CD14-positive monocyte (primary cell): ENCODE measurements at regions not wholly inside any gene's neighbourhood (a gene's known extent, or its start where the extent isn't known, plus 50 kb on each side); places are given as distances from the start of the nearest gene placed in this dataset.

ENCODE experiments used
- DNase-seq, 3 donors: peaks; one replicate each; pipeline ENCODE4 v3.0.0-alpha.2; 2011 to 2022
- H2AFZ ChIP-seq: 2 replicates; pipeline ENCODE4 v1.6.0; 2012; ENCODE audit warnings: mild to moderate bottlenecking, low read depth, low read length, inconsistent platforms; ENCODE audit not compliant: insufficient read depth, poor library complexity, severe bottlenecking
- H3K27ac ChIP-seq, 2 donors: 1 replicate in 1 of 2; 2 replicates in 1 of 2; pipeline ENCODE4 v1.5.1; 2012 to 2013; ENCODE audit warnings: low read length in 2 of 2, control low read depth in 1 of 2, inconsistent platforms in 1 of 2, low read depth in 1 of 2, mild to moderate bottlenecking in 1 of 2
- H3K27me3 ChIP-seq, 2 donors: one replicate each; pipeline versions ENCODE4 v1.6.0 to v1.6.1; 2011 to 2013; ENCODE audit warnings: low read length in 2 of 2; ENCODE audit not compliant: control insufficient read depth in 2 of 2, insufficient read depth in 2 of 2
- H3K36me3 ChIP-seq, 2 donors: replicated peaks in 1 of 2; 1 replicate in 1 of 2; 2 replicates in 1 of 2; pipeline versions ENCODE4 v1.5.1 to v1.6.1; 2012 to 2013; ENCODE audit warnings: low read length in 2 of 2, control low read depth in 1 of 2, inconsistent platforms in 1 of 2, mild to moderate bottlenecking in 1 of 2; ENCODE audit not compliant: insufficient read depth in 2 of 2, control insufficient read depth in 1 of 2
- H3K4me1 ChIP-seq, 2 donors: 1 replicate in 1 of 2; 2 replicates in 1 of 2; pipeline versions ENCODE4 v1.5.1 to v1.6.1; 2012 to 2013; ENCODE audit warnings: low read length in 2 of 2, control low read depth in 1 of 2, inconsistent platforms in 1 of 2, mild to moderate bottlenecking in 1 of 2, moderate library complexity in 1 of 2; ENCODE audit not compliant: insufficient read depth in 2 of 2, control insufficient read depth in 1 of 2
- H3K4me2 ChIP-seq: replicated peaks from 2 replicates; pipeline ENCODE3; 2012; ENCODE audit warnings: low read length, moderate library complexity, mild to moderate bottlenecking; ENCODE audit not compliant: poor library complexity, severe bottlenecking; ENCODE audit errors: extremely low read depth
- H3K4me3 ChIP-seq, 3 experiments: fragments of 200-600 bp in 1 of 3; sonication (generic) in 1 of 3; replicated peaks in 1 of 3; 1 replicate in 2 of 3; 2 replicates in 1 of 3; pipeline ENCODE4 v1.5.1; 2011 to 2013; ENCODE audit warnings: low read length in 3 of 3, mild to moderate bottlenecking in 3 of 3, control low read depth in 2 of 3, low read depth in 2 of 3, inconsistent platforms in 1 of 3, moderate library complexity in 1 of 3
- H3K79me2 ChIP-seq: 2 replicates; pipeline ENCODE4 v1.6.0; 2012; ENCODE audit warnings: mild to moderate bottlenecking, control low read depth, inconsistent platforms, low read length, moderate library complexity; ENCODE audit not compliant: insufficient read depth
- H3K9ac ChIP-seq: 2 replicates; pipeline ENCODE4 v1.6.0; 2017; ENCODE audit warnings: low read length, mild to moderate bottlenecking; ENCODE audit not compliant: insufficient read depth, poor library complexity, severe bottlenecking
- H3K9me3 ChIP-seq, 2 donors: replicated peaks in 1 of 2; 1 replicate in 1 of 2; 2 replicates in 1 of 2; pipeline versions ENCODE4 v1.5.1 to v1.6.1; 2012 to 2013; ENCODE audit warnings: low read length in 2 of 2, control low read depth in 1 of 2; ENCODE audit not compliant: control insufficient read depth in 1 of 2, insufficient read depth in 1 of 2
- H4K20me1 ChIP-seq: 2 replicates; pipeline ENCODE4 v1.6.0; 2012; ENCODE audit warnings: mild to moderate bottlenecking, low read length, control low read depth, moderate library complexity; ENCODE audit not compliant: insufficient read depth
- H3K27ac Mint-ChIP-seq, 7 donors: one replicate each; pipeline ENCODE4 v1.8.0; 2020; ENCODE audit warnings: mild to moderate bottlenecking in 7 of 7, mixed read lengths in 7 of 7, moderate library complexity in 6 of 7, inconsistent platforms in 2 of 7
- H3K27me3 Mint-ChIP-seq, 3 donors: one replicate each; pipeline ENCODE4 v1.8.0; 2021 to 2022; ENCODE audit warnings: low read depth in 3 of 3, mild to moderate bottlenecking in 3 of 3, mixed read lengths in 3 of 3, moderate library complexity in 3 of 3, inconsistent platforms in 1 of 3
- H3K36me3 Mint-ChIP-seq, 2 donors: one replicate each; pipeline ENCODE4 v1.8.0; 2020; ENCODE audit warnings: mixed read lengths in 2 of 2, inconsistent platforms in 1 of 2, mild to moderate bottlenecking in 1 of 2
- H3K4me1 Mint-ChIP-seq: one replicate; pipeline ENCODE4 v1.8.0; 2020; ENCODE audit warnings: mild to moderate bottlenecking, mixed read lengths
- H3K4me3 Mint-ChIP-seq, 2 donors: one replicate each; pipeline ENCODE4 v1.8.0; 2020; ENCODE audit warnings: mild to moderate bottlenecking in 2 of 2, mixed read lengths in 2 of 2, moderate library complexity in 1 of 2
- H3K9me3 Mint-ChIP-seq, 7 donors: one replicate each; pipeline ENCODE4 v1.8.0; 2020 to 2022; ENCODE audit warnings: mixed read lengths in 7 of 7, mild to moderate bottlenecking in 6 of 7, moderate library complexity in 6 of 7, inconsistent platforms in 2 of 7
- CTCF ChIP-seq: fragments of 200-600 bp; IDR thresholded peaks from one replicate; pipeline ENCODE4 v1.8.0; 2022; ENCODE audit warnings: antibody characterized with exemption, mild to moderate bottlenecking
- WGBS: methylation state at CpG from one replicate; pipeline ENCODE4 v1.1.5; 2013; ENCODE audit warnings: missing lambda C conversion rate; ENCODE audit not compliant: insufficient coverage; 5-methylcytosine and 5-hydroxymethylcytosine counted together
- intact Hi-C, 2 donors: fragments of 100-400 bp; cut with micrococcal nuclease; formaldehyde crosslinking; loops; one replicate each; pipeline versions ENCODE4 v1.15.0 to v1.15.1; 2023

- WGBS, result no CpG with 5 or more reads among the region's 1 CpG
- Histone ChIP-seq H3K9ac (no peak overlapping the region), H3K4me2 (no peak overlapping the region), H3K79me2 (no peaks in the 10 kb centered on the region), H3K4me1 (no peaks in the 10 kb centered on the region), H3K9me3 (no peaks in the 10 kb centered on the region), H4K20me1 (no peaks in the 10 kb centered on the region), H3K36me3 (no peaks in the 10 kb centered on the region), H2AFZ (no peak overlapping the region), H3K4me3 (no peak overlapping the region), H3K27me3 (no peaks in the 10 kb centered on the region), H3K27ac (no peak overlapping the region)
- Mint-ChIP-seq H3K4me1 (no peaks in the 10 kb centered on the region), H3K9me3 (peaks cover 0 to 2% (median 0%) of the 10 kb centered on the region in 7 donors), H3K27me3 (no peaks in the 10 kb centered on the region), H3K27ac (no peak overlapping the region), H3K36me3 (no peaks in the 10 kb centered on the region), H3K4me3 (no peak overlapping the region)
- intact Hi-C loops, result no loop called here
- no peak for TF ChIP-seq CTCF
- no peak for DNase-seq
These were observed 210.5 kb downstream of the PWWP3B start for GRCh38 chrX:106378616-106379015.

- no peak overlapping the region for H3K27ac ChIP-seq
- H3K9me3 Mint-ChIP-seq, result no peaks in the 10 kb centered on the region
- H3K36me3 ChIP-seq, result no peaks in the 10 kb centered on the region
- H3K9me3 ChIP-seq, result no peaks in the 10 kb centered on the region
- no peak overlapping the region for H3K4me3 ChIP-seq
- DNase-seq, result no peak
- H2AFZ ChIP-seq, result no peak overlapping the region
- TF ChIP-seq CTCF, result no peak
- no peaks in the 10 kb centered on the region for H3K4me1 Mint-ChIP-seq
- no peaks in the 10 kb centered on the region for H3K36me3 Mint-ChIP-seq
- H4K20me1 ChIP-seq, result no peaks in the 10 kb centered on the region
- no peak overlapping the region for H3K4me3 Mint-ChIP-seq
- H3K27ac Mint-ChIP-seq, result no peak overlapping the region
- H3K9ac ChIP-seq, result no peak overlapping the region
- no peaks in the 10 kb centered on the region for H3K79me2 ChIP-seq
- no peak overlapping the region for H3K4me2 ChIP-seq
- intact Hi-C loops, result no loop called here
- no peaks in the 10 kb centered on the region for H3K27me3 ChIP-seq
- H3K4me1 ChIP-seq, result no peaks in the 10 kb centered on the region
- no CpG with 5 or more reads among the region's 4 CpGs for WGBS
- H3K27me3 Mint-ChIP-seq, result peaks cover 0 to 2% (median 0%) of the 10 kb centered on the region in 3 donors
These were observed 220.4 kb upstream of the RADX start for GRCh38 chrX:106391284-106391911.
